BLaER1 treated with 17β-estradiol and CSF1 and Interleukin-3, amounts not matched to agents 10 nM and 100 nM (cell line): ENCODE measurements at regions not wholly inside any gene's neighbourhood (a gene's known extent, or its start where the extent isn't known, plus 50 kb on each side); places are given as distances from the start of the nearest gene placed in this dataset.

ENCODE experiments used
- H3K27ac ChIP-seq, 11 experiments: shearing (Covaris generic); formaldehyde crosslinking; 2 replicates each; pipeline ENCODE4 v1.8.1; 2022
- H3K27me3 ChIP-seq, 11 experiments: shearing (Covaris generic); formaldehyde crosslinking; 2 replicates each; pipeline ENCODE4 v1.8.1; 2022
- H3K36me3 ChIP-seq, 11 experiments: shearing (Covaris generic); formaldehyde crosslinking; 2 replicates each; pipeline ENCODE4 v1.8.1; 2022
- H3K4me1 ChIP-seq, 10 experiments: shearing (Covaris generic); formaldehyde crosslinking; 2 replicates each; pipeline ENCODE4 v1.8.1; 2022
- H3K4me2 ChIP-seq, 11 experiments: shearing (Covaris generic); formaldehyde crosslinking; 2 replicates each; pipeline ENCODE4 v1.8.1; 2022
- H3K4me3 ChIP-seq, 10 experiments: shearing (Covaris generic); formaldehyde crosslinking; 2 replicates each; pipeline ENCODE4 v1.8.1; 2022
- H3K9ac ChIP-seq, 11 experiments: shearing (Covaris generic); formaldehyde crosslinking; 2 replicates each; pipeline ENCODE4 v1.8.1; 2022
- H3K9me3 ChIP-seq, 11 experiments: shearing (Covaris generic); formaldehyde crosslinking; replicated peaks in 1 of 11; 2 replicates each; pipeline ENCODE4 v1.8.1; 2022
- H4K20me1 ChIP-seq, 11 experiments: shearing (Covaris generic); formaldehyde crosslinking; 2 replicates each; pipeline ENCODE4 v1.8.1; 2022
- Cebpa-rat ChIP-seq, 11 experiments: shearing (Covaris generic); IDR thresholded peaks; 2 replicates each; pipeline ENCODE4 v1.8.1; 2022

GRCh38 chr15:45970542-45970941, 335.7 kb downstream of the SQOR start:
- Histone ChIP-seq H3K27ac (no peak overlapping the region), H3K9me3 (peaks cover 16 to 37% (median 24%) of the 10 kb centered on the region in 11 experiments; a peak in 20 of 22 replicates), H4K20me1 (no peaks in the 10 kb centered on the region), H3K4me2 (no peak overlapping the region), H3K9ac (no peak overlapping the region), H3K27me3 (no peaks in the 10 kb centered on the region), H3K4me3 (no peak overlapping the region), H3K36me3 (no peaks in the 10 kb centered on the region), H3K4me1 (peaks cover 0 to 10% (median 0%) of the 10 kb centered on the region in 10 experiments; a peak in 4 of 20 replicates)
- TF ChIP-seq Cebpa-rat (IDR thresholded peaks at IDR 0.05), result no peak

DNA sequence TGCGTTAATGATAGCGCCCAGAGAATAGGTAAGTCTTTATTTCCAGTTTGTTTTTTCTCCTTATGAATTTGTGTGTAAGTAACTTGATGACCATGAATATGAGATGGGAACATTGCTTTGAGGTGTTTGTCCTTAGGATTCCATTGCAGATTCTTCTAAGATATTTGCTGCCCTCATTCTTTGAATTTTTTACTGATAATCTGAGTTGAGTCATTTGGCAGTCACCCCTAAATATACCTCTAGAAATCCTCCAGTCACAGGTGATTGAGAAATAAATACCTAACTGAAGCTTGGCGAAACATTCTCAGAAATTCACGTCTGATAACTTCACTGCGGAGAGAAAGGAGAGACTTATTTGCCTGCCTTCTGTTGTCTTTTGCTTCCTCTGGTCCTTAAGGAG, 345.5 kb downstream of the SQOR start:
- Histone ChIP-seq H3K4me3 (no peak overlapping the region), H3K27ac (no peak overlapping the region), H3K9me3 (peaks cover under 1 to 7% (median 3%) of the 10 kb centered on the region in 11 experiments; a peak in 18 of 22 replicates), H3K27me3 (no peaks in the 10 kb centered on the region), H4K20me1 (no peaks in the 10 kb centered on the region), H3K4me2 (no peak overlapping the region), H3K9ac (no peak overlapping the region), H3K36me3 (no peaks in the 10 kb centered on the region), H3K4me1 (no peaks in the 10 kb centered on the region)
- no peak for TF ChIP-seq Cebpa-rat (IDR thresholded peaks at IDR 0.05)

- H3K9ac ChIP-seq, result no peak overlapping the region
- no peak overlapping the region for H3K4me3 ChIP-seq
- TF ChIP-seq Cebpa-rat (IDR thresholded peaks at IDR 0.05), result no peak
- no peaks in the 10 kb centered on the region for H3K27me3 ChIP-seq
- H3K27ac ChIP-seq, result no peak overlapping the region
- no peaks in the 10 kb centered on the region for H3K36me3 ChIP-seq
- H3K4me2 ChIP-seq, result no peak overlapping the region
- no peaks in the 10 kb centered on the region for H3K4me1 ChIP-seq
- peaks cover 6 to 16% (median 13%) of the 10 kb centered on the region in 11 experiments; a peak in 20 of 22 replicates for H3K9me3 ChIP-seq
- no peaks in the 10 kb centered on the region for H4K20me1 ChIP-seq
Observed at GRCh38 chr15:45981625-45982024, 346.8 kb downstream of the SQOR start.

DNA sequence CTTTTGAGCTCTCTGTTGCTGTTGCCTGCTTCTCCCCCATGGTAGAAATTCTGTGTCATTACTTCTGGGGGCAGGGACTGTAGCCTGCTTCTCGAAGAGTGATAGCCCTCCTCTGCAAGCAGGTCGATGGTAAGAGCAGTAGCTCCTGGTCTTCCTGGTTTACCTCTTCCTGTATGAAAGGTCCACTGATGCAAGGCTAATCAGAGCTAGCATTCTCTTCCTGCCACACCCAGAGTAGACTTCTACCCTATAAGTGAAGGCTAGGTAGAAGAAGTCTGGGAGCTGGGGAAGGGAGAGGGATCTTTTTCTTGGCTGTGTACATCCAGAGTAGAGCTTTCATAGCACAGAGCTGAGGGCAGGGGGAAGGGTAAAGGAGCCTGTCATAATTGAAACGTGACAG, 357.0 kb downstream of the SQOR start:
- Histone ChIP-seq H3K4me3 (no peak overlapping the region), H3K36me3 (no peaks in the 10 kb centered on the region), H3K4me2 (no peak overlapping the region), H3K27me3 (no peaks in the 10 kb centered on the region), H3K4me1 (no peaks in the 10 kb centered on the region), H3K9ac (no peak overlapping the region), H4K20me1 (no peaks in the 10 kb centered on the region), H3K9me3 (peaks cover 10 to 31% (median 17%) of the 10 kb centered on the region in 11 experiments; a peak in 18 of 22 replicates), H3K27ac (no peak overlapping the region)
- no peak for TF ChIP-seq Cebpa-rat (IDR thresholded peaks at IDR 0.05)

GRCh38 chr15:45993072-45993471, 358.2 kb downstream of the SQOR start:
- Histone ChIP-seq H3K27me3 (no peaks in the 10 kb centered on the region), H3K4me1 (no peaks in the 10 kb centered on the region), H3K4me3 (no peak overlapping the region), H4K20me1 (no peaks in the 10 kb centered on the region), H3K36me3 (no peaks in the 10 kb centered on the region), H3K27ac (no peak overlapping the region), H3K4me2 (no peak overlapping the region), H3K9ac (no peak overlapping the region), H3K9me3 (peaks cover 5 to 25% (median 13%) of the 10 kb centered on the region in 11 experiments; a peak in 15 of 22 replicates)
- TF ChIP-seq Cebpa-rat (IDR thresholded peaks at IDR 0.05), result no peak

- TF ChIP-seq Cebpa-rat (IDR thresholded peaks at IDR 0.05), result no peak
Observed at GRCh38 chr15:45993508-45993907, 358.7 kb downstream of the SQOR start.

GRCh38 chr15:45995800-45996199, 361.0 kb downstream of the SQOR start:
- no peaks in the 10 kb centered on the region for H3K4me1 ChIP-seq
- H3K4me2 ChIP-seq, result no peak overlapping the region
- no peaks in the 10 kb centered on the region for H4K20me1 ChIP-seq
- no peak overlapping the region for H3K27ac ChIP-seq
- H3K36me3 ChIP-seq, result no peaks in the 10 kb centered on the region
- H3K9ac ChIP-seq, result no peak overlapping the region
- TF ChIP-seq Cebpa-rat (IDR thresholded peaks at IDR 0.05), result no peak
- H3K4me3 ChIP-seq, result no peak overlapping the region
- H3K9me3 ChIP-seq, result peaks cover 0 to 7% (median 4%) of the 10 kb centered on the region in 11 experiments; a peak in 10 of 22 replicates
- no peaks in the 10 kb centered on the region for H3K27me3 ChIP-seq

More at GRCh38 chr15:45993508-45993907, 358.7 kb downstream of the SQOR start:
- Histone ChIP-seq H3K4me1 (no peaks in the 10 kb centered on the region), H3K36me3 (no peaks in the 10 kb centered on the region), H3K27me3 (no peaks in the 10 kb centered on the region), H3K27ac (no peak overlapping the region), H3K9ac (no peak overlapping the region), H3K4me3 (no peak overlapping the region), H3K9me3 (peaks cover 5 to 24% (median 13%) of the 10 kb centered on the region in 11 experiments; a peak in 15 of 22 replicates), H4K20me1 (no peaks in the 10 kb centered on the region), H3K4me2 (no peak overlapping the region)

DNA sequence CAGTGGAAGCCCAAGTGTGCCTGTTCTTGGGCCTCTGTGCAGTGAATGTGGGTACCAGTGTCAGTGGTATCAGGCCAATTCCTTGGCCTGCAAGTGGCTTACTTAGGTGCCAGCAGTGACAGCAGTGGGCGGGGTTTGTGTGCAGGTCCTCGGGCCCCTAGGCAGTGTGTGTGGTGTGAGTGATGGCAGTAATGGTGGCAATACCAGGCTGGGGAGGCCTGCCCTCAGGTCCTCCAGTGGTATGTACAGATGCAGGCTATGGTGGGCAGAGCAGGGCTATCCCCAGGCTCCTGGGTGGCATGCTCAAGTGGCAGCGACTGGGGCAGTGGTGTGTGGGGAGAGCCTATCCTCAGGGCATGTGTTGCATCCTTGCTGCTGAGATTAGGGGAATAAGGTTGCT, 379.7 kb downstream of the SQOR start:
- Histone ChIP-seq H3K27ac (no peak overlapping the region), H3K9me3 (peaks cover 51 to 73% (median 57%) of the 10 kb centered on the region in 11 experiments), H3K36me3 (peaks cover 0 to 6% (median 0%) of the 10 kb centered on the region in 11 experiments; a peak in 1 of 22 replicates), H3K4me2 (no peak overlapping the region), H3K4me3 (no peak overlapping the region), H4K20me1 (no peaks in the 10 kb centered on the region), H3K9ac (no peak overlapping the region), H3K27me3 (no peaks in the 10 kb centered on the region), H3K4me1 (no peaks in the 10 kb centered on the region)
- TF ChIP-seq Cebpa-rat (IDR thresholded peaks at IDR 0.05), result no peak

DNA sequence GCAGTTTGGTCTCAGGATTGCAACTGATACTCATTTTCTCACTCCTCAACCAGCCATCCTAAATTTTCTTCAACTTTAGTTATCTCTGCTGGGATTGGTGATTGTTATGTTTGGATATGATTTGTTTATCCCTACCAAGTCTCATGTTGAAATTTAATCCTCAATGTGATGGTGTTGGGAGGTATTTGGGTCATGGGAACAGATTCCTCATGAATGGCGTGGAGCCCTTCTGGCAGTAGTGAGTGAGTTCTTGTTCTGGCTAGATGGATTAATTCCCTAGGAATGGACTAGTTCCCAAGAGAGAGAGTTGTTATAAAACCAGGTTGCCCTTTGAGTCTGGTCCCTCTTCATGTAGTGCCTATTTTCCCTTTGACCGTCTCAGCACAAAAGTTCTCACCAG, 399.9 kb downstream of the SQOR start:
- no peak for TF ChIP-seq Cebpa-rat (IDR thresholded peaks at IDR 0.05)
- Histone ChIP-seq H3K27ac (no peak overlapping the region), H3K27me3 (no peaks in the 10 kb centered on the region), H4K20me1 (no peaks in the 10 kb centered on the region), H3K36me3 (no peaks in the 10 kb centered on the region), H3K4me3 (no peak overlapping the region), H3K4me2 (no peak overlapping the region), H3K4me1 (no peaks in the 10 kb centered on the region), H3K9me3 (peaks cover 0 to 36% (median 16%) of the 10 kb centered on the region in 11 experiments; a peak in 16 of 22 replicates), H3K9ac (no peak overlapping the region)

DNA sequence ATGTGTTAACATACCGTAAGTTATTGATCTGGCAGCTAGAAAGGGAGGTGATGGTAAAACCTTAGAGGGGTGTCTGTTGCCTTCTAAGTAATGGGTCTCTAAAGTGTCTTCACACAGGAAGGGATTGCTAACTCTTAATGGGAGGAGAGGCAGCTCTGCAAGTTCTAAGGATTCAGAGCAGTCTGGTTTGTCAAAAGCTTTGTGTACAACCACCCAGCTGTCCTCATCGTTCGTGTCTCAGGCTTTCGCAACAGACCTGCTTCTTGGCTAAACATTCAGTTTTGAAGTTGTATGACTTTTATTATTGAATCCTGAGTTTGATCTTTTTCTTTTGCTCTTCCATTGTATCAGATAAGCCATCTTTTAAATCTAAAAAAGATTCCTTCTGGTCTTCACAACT, 404.9 kb downstream of the SQOR start:
- Histone ChIP-seq H3K4me3 (no peak overlapping the region), H3K27me3 (no peaks in the 10 kb centered on the region), H4K20me1 (no peaks in the 10 kb centered on the region), H3K4me2 (no peak overlapping the region), H3K9me3 (peaks cover 0 to 49% (median 34%) of the 10 kb centered on the region in 11 experiments; a peak in 18 of 22 replicates), H3K27ac (no peak overlapping the region), H3K4me1 (no peaks in the 10 kb centered on the region), H3K36me3 (no peaks in the 10 kb centered on the region), H3K9ac (no peak overlapping the region)
- no peak for TF ChIP-seq Cebpa-rat (IDR thresholded peaks at IDR 0.05)
